Pulmonary artery endothelial cell (primary cell): ENCODE measurements at regions not wholly inside any gene's neighbourhood (a gene's known extent, or its start where the extent isn't known, plus 50 kb on each side); places are given as distances from the start of the nearest gene placed in this dataset.

Experiments
- DNase-seq: peaks from one replicate; pipeline ENCODE4 v3.0.0-alpha.2; 2011; ENCODE audit warnings: low read depth, low spot score

- no peak for DNase-seq
Observed at GRCh38 chr10:8596929-8597472, 542.5 kb downstream of the GATA3 start.

DNA sequence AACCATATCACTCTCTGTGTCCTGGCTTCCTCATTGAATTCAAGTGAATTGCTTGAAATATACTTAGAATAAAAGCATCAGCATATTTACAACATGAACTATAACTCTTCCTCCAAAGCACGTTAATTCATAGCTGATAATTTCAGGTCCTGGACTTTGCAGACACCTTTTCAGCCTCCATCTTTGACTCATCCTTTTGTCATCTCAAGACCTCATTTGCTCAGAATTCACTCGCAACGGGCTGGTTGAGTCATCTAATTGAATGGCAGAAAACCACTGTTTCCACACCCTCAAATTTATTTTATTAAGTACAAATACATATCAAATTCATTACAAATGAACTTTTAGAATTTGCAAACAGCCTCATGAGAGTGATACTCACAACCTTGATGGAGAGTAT lies 545.7 kb downstream of the GATA3 start:
- no peak for DNase-seq

GRCh38 chr10:8602821-8603220 lies 548.3 kb downstream of the GATA3 start:
- no peak for DNase-seq

DNA sequence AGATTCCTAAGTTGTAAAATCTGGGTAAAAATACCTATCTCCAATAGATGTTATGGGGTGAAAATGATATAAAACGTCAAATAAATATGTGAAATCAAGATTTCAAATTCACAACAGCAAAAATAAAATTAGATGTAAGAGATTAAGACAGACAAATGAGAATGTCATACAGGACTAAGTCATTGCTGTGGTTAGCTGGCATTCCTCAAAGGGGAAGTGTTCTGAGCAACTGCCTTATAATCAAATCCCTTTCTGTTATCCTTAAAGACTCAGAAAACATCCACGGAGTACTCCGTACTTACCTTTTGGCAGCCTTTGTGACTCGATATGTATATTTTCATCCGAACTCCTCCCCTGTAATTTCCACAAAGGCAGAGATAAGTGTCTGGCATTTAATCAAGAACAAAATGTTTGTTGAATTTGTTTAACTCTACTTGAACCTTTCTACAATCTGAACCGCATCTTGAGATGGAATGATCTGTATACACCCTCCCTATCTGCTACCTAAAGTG lies 559.6 kb downstream of the GATA3 start:
- DNase-seq: no peak

GRCh38 chr10:8615118-8615517 lies 560.6 kb downstream of the GATA3 start:
- DNase-seq: no peak

DNA sequence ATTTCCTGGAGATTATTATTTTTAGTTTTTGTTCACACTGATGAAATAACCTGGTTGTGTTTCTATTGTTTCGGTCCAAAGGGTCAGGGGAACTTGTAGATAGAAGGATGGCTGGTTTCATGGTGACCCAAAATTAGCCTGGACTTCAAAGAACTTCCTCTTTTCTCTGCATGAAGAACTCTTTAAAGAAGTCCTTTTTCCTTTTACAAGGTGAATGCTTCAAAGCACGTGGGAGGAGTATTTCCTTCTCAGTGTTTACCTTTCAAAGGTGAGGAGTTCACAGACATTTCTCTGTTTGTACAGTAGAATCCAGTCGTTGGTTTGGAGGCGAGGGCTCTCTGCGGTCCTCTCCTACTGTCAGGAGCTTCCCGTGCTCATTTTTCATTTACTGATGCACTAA lies 561.7 kb downstream of the GATA3 start:
- DNase-seq: no peak

DNA sequence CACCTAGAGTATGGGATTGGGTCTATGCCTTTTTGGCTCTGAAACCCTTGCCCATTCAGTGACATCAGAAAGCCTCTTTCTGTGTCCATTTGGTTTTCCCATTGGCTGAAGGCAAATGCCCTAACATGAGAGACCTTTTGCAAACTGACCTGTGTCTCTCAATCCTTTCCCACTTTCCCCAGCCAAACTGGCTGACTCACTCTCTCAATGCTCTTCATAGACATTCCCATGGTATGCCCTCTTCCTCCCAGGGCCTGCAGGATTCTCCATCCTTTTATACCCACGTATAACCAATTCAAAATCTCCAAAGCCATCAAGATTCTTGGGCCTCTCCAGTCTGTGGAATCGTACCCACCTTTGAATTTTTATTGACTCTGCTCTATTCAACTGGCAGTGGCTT lies 563.3 kb downstream of the GATA3 start:
- no peak for DNase-seq

DNA sequence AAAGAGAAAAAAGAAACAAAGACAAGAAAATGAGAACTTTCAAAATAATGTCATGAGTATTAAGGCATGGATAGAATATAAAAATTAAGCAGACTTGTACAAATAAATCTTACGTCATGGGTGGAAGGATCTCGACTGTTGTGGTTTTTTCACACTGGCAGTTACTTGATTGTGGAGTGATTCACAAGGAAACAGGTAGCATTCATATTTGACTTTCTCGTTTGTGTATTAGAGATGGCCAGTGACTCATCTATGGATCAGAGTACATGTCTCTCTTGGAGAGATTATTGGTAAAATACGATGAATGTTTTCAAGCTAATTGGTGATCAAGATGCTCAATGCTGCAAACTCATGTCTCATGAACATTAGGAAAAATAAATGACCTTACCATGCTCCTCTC lies 564.3 kb downstream of the GATA3 start:
- DNase-seq: no peak

GRCh38 chr10:8628351-8628750 lies 573.9 kb downstream of the GATA3 start:
- DNase-seq: no peak

- no peak for DNase-seq
Observed at GRCh38 chr10:8633909-8634308, 579.4 kb downstream of the GATA3 start.

DNA sequence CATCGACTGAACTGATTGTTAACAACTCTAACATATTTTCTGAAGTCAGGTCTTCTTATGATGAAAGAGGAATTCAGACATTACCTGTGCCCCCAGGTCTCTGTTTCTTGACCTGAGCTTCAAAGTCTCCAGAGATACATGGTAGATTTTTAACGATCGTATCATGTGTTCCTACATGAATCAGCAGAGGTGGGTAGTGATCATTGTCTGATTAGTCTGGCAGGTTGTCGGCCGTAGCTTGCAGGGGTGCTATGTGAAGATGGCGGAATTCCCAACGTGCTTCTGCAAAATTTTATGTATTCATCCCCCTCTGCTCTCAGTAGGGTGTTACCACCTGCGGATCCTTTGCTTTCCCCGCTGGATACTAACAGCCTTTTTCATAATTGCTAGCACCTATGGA lies 581.9 kb downstream of the GATA3 start:
- DNase-seq: no peak

- no peak for DNase-seq
Observed at GRCh38 chr10:8637640-8638039, 583.2 kb downstream of the GATA3 start.

DNA sequence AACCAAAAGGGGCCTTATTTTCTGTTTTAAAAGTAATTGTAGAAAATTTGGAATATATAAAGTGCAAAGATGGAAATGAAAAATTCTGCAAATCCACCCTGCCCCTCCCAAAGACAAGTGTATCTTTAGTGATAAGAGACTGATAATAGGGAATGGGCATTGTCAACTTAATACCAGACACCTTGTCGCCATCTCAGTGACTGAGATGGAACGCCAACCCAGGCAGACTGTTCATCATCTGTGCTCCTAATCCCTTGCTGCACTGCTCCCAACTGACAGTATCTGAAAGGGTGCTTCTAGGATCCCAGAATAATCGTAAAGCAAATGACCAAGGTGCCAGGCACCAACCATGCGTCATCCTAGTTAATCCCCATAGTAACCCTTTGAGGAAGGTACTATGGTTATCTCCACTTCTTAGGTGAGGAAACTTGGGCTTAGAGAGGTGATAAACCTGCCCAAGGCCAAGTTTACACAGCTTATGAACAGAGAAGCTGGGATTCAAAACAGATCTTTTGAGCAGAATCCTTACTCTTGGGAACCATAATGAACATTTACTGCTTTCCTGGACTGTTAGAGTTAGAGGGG lies 583.7 kb downstream of the GATA3 start:
- no peak for DNase-seq

- no peak for DNase-seq
Observed at GRCh38 chr10:8639486-8640185, 585.1 kb downstream of the GATA3 start.

DNA sequence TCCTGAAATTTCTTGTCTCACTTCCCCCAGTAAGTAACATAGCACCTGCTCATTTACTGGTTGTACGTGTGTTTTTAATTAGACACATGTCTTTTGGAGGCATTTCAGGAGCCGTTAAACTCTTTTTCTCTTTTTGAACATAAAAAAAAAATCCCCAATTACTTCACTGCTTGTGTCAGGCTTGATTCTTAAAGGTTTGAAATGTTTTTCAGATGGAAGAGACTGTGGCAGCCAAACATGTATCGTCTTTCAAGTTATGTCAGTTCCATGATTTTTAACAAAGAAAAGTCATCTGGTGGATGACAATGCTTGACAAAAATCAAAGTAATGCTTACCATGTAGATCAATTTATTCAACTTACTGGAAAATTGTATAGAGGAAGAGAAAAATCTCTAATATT lies 585.8 kb downstream of the GATA3 start:
- DNase-seq: no peak

- no peak for DNase-seq
Observed at GRCh38 chr10:8640878-8641277, 586.4 kb downstream of the GATA3 start.

DNA sequence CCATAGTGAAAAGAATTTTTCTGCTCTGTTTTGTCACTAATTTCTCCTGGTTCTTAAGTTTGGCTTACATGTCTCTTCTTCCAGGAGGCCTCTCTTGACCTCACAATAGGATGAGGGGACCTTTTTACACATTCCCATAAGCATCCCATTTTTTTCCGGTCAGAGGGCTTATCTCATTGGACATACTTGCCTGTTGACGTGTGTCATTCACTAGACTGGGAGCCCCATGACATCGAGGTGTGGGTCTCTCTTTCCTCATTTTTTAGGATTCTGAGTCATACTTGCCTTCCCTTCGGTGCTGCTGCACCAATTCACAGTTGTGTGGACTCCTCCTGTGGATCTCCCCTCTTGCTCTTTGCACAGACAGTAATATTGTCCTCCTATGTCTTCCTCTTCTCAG lies 601.8 kb downstream of the GATA3 start:
- no peak for DNase-seq

- no peak for DNase-seq
Observed at GRCh38 chr10:8659982-8660381, 605.5 kb downstream of the GATA3 start.

- DNase-seq: no peak
Observed at GRCh38 chr10:8661886-8662285, 607.4 kb downstream of the GATA3 start.

GRCh38 chr10:8663131-8663530 lies 608.6 kb downstream of the GATA3 start:
- DNase-seq: no peak

GRCh38 chr10:8665322-8665721 lies 610.8 kb downstream of the GATA3 start:
- no peak for DNase-seq

GRCh38 chr10:8670461-8670860 lies 616.0 kb downstream of the GATA3 start:
- no peak for DNase-seq

DNA sequence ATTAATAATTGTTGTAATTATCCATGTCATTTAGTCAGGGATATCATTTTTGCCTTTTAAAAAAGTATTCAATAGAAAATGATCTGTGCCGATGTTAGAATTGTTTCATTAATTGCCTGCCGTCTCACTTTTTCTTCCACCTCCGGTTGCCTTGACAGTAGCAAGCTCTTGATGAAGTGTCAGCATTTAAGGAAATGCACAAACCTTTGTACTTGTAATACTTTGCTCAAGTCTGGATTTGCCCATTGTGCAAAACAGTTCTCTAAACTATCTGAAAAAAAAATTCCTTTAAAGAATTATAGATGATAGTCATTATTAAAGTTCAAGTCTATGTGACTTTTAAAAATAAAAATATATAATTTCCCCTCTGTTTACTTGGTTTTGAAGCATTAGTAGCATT lies 619.7 kb downstream of the GATA3 start:
- DNase-seq: no peak
